ENCODE measurements at regions not wholly inside any gene's neighbourhood (a gene's known extent, or its start where the extent isn't known, plus 50 kb on each side); places are given as distances from the start of the nearest gene placed in this dataset.

- TF ChIP-seq CTCF (IDR thresholded peaks at IDR 0.05): no peak
- no peak for TF ChIP-seq POLR2AphosphoS5 (IDR thresholded peaks at IDR 0.05)
- no peak for TF ChIP-seq POLR2A (IDR thresholded peaks at IDR 0.05; ENCODE audit: low read depth)
- TF ChIP-seq EP300 (IDR thresholded peaks at IDR 0.05): no peak
These were observed 156.1 kb downstream of the NXNL2 start for GRCh38 chr9:88691091-88691490.
